ENCODE measurements at regions not wholly inside any gene's neighbourhood (a gene's known extent, or its start where the extent isn't known, plus 50 kb on each side); places are given as distances from the start of the nearest gene placed in this dataset.

- DNase-seq = peak in 1 of 10 donors; percentile 15
- intact Hi-C loops (cut with DNase I) = no loop called here
Observed at GRCh38 chr1:5500541-5500940, 491.7 kb downstream of the NPHP4 start.

GRCh38 chr1:5497503-5497902, 494.7 kb downstream of the NPHP4 start:
- no peak for DNase-seq
- intact Hi-C loops (cut with DNase I) = no loop called here

GRCh38 chr1:5495596-5496410, 496.4 kb downstream of the NPHP4 start:
- peak in 1 of 10 donors; percentile 80 for DNase-seq
- intact Hi-C loops (cut with DNase I) = no loop called here

GRCh38 chr1:5494518-5494917, 497.7 kb downstream of the NPHP4 start:
- intact Hi-C loops (cut with DNase I) = no loop called here
- DNase-seq = no peak

- peak in 2 of 10 donors; percentile 42 to 74 for DNase-seq
- intact Hi-C loops (cut with DNase I) = no loop called here
Observed at GRCh38 chr1:5493851-5494311, 498.3 kb downstream of the NPHP4 start.

- no peak for DNase-seq
- intact Hi-C loops (cut with DNase I) = no loop called here
Observed at GRCh38 chr1:5493275-5493674, 498.9 kb downstream of the NPHP4 start.

GRCh38 chr1:5492846-5493245, 499.4 kb downstream of the NPHP4 start:
- DNase-seq = peak in 1 of 10 donors; percentile 52
- intact Hi-C loops (cut with DNase I) = no loop called here

- intact Hi-C loops (cut with DNase I) = no loop called here
- DNase-seq = peak in 1 of 10 donors; percentile 31
Observed at GRCh38 chr1:5491207-5491904, 500.9 kb downstream of the NPHP4 start.

- DNase-seq = peak in 1 of 10 donors; percentile 73
- intact Hi-C loops (cut with DNase I) = no loop called here
Observed at GRCh38 chr1:5490635-5491034, 501.6 kb downstream of the NPHP4 start.

GRCh38 chr1:5488448-5488847, 503.8 kb downstream of the NPHP4 start:
- intact Hi-C loops (cut with DNase I) = no loop called here
- no peak for DNase-seq

GRCh38 chr1:5485968-5486696, 506.1 kb downstream of the NPHP4 start:
- intact Hi-C loops (cut with DNase I) = no loop called here
- peak in 2 of 10 donors; percentile 39 to 86 for DNase-seq

GRCh38 chr1:5485436-5485835, 506.8 kb downstream of the NPHP4 start:
- DNase-seq = peak in 1 of 10 donors; percentile 41
- intact Hi-C loops (cut with DNase I) = no loop called here

- intact Hi-C loops (cut with DNase I) = no loop called here
- DNase-seq = peak in 1 of 10 donors; percentile 62
Observed at GRCh38 chr1:5484451-5485165, 507.6 kb downstream of the NPHP4 start.

- intact Hi-C loops (cut with DNase I) = no loop called here
- peak in 1 of 10 donors; percentile 41 for DNase-seq
Observed at GRCh38 chr1:5481889-5482288, 510.3 kb downstream of the NPHP4 start.

GRCh38 chr1:5480906-5481305, 511.3 kb downstream of the NPHP4 start:
- DNase-seq = peak in 1 of 10 donors; percentile 54
- intact Hi-C loops (cut with DNase I) = no loop called here

- intact Hi-C loops (cut with DNase I) = no loop called here
- DNase-seq = peak in 7 of 10 donors; percentile 44 to 92 (median 57)
Observed at GRCh38 chr1:5479876-5480646, 512.2 kb downstream of the NPHP4 start.

GRCh38 chr1:5478961-5479360, 513.3 kb downstream of the NPHP4 start:
- DNase-seq = peak in 1 of 10 donors; percentile 57
- intact Hi-C loops (cut with DNase I) = no loop called here

GRCh38 chr1:5478156-5478695, 514.0 kb downstream of the NPHP4 start:
- DNase-seq = peak in 1 of 10 donors; percentile 35
- intact Hi-C loops (cut with DNase I) = no loop called here

- intact Hi-C loops (cut with DNase I) = no loop called here
- DNase-seq = peak in 3 of 10 donors; percentile 34 to 86 (median 36)
Observed at GRCh38 chr1:5477716-5478115, 514.5 kb downstream of the NPHP4 start.
